Testis (tissue), 2 donors: ENCODE measurements at regions not wholly inside any gene's neighbourhood (a gene's known extent, or its start where the extent isn't known, plus 50 kb on each side); places are given as distances from the start of the nearest gene placed in this dataset.

Source experiments
- DNase-seq: peaks from one replicate; pipeline ENCODE4 v3.0.0-alpha.2; 2019
- H3K27ac ChIP-seq, 2 donors: fragments of 200-600 bp; sonication (generic); one replicate each; pipeline ENCODE4 v1.5.1; 2019
- H3K27me3 ChIP-seq: fragments of 200-600 bp; sonication (generic); one replicate; pipeline ENCODE4 v1.5.1; 2019
- H3K36me3 ChIP-seq: fragments of 200-600 bp; sonication (generic); one replicate; pipeline ENCODE4 v1.5.1; 2017; ENCODE audit warnings: low read depth; ENCODE audit errors: missing control alignments
- H3K4me1 ChIP-seq: fragments of 200-600 bp; sonication (generic); one replicate; pipeline ENCODE4 v1.5.1; 2019
- H3K4me3 ChIP-seq, 2 donors: fragments of 200-600 bp; sonication (generic); one replicate each; pipeline ENCODE4 v1.5.1; 2017 to 2019
- H3K9me3 ChIP-seq: fragments of 200-600 bp; sonication (generic); one replicate; pipeline ENCODE4 v1.5.1; 2017
- POLR2A ChIP-seq: fragments of 450-650 bp; IDR thresholded peaks from one replicate; pipeline ENCODE4 v1.6.1; 2017; ENCODE audit warnings: antibody characterized with exemption, mild to moderate bottlenecking, moderate library complexity
- WGBS, 2 donors: methylation state at CpG; one replicate each; pipeline ENCODE4 v1.1.5; 2018; 5-methylcytosine and 5-hydroxymethylcytosine counted together
- intact Hi-C: fragments of 100-400 bp; cut with DNase I; formaldehyde crosslinking; loops from one replicate; pipeline ENCODE4 v1.15.1; 2023; ENCODE audit warnings: low total_unique reads
- TF ChIP-seq, protein P1 (sequence below), 3 experiments: fragments of 450-650 bp in 2 of 3; fragments of 200-600 bp in 1 of 3; sonication (generic) in 1 of 3; IDR thresholded peaks; one replicate each; pipeline ENCODE4 v1.5.1; 2016 to 2019; ENCODE audit warnings: antibody characterized with exemption in 3 of 3, mild to moderate bottlenecking in 2 of 3, moderate library complexity in 1 of 3

DNA sequence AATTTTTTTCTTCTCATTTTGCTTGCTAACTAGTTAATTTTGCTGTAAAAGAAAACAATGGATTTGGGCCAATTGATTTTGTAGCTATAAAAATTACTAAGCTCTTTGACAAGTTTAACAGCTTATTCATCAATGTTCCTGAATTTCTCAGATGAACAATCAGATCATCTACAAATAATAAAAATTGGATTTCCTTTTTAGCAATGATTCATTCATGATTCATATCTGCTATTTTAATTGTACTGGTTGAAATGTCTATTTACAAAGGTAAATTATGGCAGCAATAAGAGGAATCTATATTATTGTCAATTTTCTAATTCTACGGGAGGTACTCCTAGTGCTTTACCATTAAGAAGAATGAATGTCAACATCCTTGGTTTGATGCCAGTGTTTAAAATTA is 178.8 kb upstream of the BTBD3 start:
- Histone ChIP-seq H3K27me3 (no peaks in the 10 kb centered on the region), H3K4me3 (no peak overlapping the region), H3K4me1 (no peaks in the 10 kb centered on the region), H3K36me3 (no peaks in the 10 kb centered on the region), H3K9me3 (no peaks in the 10 kb centered on the region), H3K27ac (no peak overlapping the region)
- no peak for DNase-seq
- WGBS, 2 donors, result 86 to 89% methylated on average over 1 of the region's 1 CpG
- intact Hi-C loops, result no loop called here
- TF ChIP-seq, protein P1, sequence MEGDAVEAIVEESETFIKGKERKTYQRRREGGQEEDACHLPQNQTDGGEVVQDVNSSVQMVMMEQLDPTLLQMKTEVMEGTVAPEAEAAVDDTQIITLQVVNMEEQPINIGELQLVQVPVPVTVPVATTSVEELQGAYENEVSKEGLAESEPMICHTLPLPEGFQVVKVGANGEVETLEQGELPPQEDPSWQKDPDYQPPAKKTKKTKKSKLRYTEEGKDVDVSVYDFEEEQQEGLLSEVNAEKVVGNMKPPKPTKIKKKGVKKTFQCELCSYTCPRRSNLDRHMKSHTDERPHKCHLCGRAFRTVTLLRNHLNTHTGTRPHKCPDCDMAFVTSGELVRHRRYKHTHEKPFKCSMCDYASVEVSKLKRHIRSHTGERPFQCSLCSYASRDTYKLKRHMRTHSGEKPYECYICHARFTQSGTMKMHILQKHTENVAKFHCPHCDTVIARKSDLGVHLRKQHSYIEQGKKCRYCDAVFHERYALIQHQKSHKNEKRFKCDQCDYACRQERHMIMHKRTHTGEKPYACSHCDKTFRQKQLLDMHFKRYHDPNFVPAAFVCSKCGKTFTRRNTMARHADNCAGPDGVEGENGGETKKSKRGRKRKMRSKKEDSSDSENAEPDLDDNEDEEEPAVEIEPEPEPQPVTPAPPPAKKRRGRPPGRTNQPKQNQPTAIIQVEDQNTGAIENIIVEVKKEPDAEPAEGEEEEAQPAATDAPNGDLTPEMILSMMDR (IDR thresholded peaks at IDR 0.05), result no peak
- no peak for TF ChIP-seq POLR2A

DNA sequence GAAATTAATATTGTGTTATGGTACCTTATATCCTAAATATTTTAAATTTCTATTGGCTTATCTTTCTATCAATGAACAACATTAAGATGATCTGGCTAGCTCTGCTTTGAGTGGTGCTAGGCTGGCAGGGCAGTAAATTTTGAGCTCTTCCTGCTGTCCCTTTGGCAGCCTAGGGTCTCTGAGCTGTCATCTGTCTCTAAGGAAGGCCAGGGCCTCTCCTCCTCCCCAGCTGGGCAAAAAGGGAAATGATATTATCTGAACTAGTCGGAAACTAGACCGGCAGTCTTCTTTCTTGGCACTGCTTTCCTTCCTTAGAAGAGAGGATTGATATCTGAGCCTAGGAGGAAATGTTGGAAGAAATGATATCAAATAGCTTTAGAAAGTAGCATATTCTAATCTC is 176.7 kb upstream of the BTBD3 start:
- no peaks in the 10 kb centered on the region for H3K4me1 ChIP-seq
- no peak overlapping the region for H3K4me3 ChIP-seq
- no peak overlapping the region for H3K27ac ChIP-seq
- intact Hi-C loops, result no loop called here
- TF ChIP-seq, protein P1 (IDR thresholded peaks at IDR 0.05), result no peak
- no peak for TF ChIP-seq POLR2A
- no peaks in the 10 kb centered on the region for H3K27me3 ChIP-seq
- H3K36me3 ChIP-seq, result no peaks in the 10 kb centered on the region
- 51 to 55% methylated on average over 2 of the region's 2 CpGs for WGBS, 2 donors
- no peaks in the 10 kb centered on the region for H3K9me3 ChIP-seq
- DNase-seq, result no peak

DNA sequence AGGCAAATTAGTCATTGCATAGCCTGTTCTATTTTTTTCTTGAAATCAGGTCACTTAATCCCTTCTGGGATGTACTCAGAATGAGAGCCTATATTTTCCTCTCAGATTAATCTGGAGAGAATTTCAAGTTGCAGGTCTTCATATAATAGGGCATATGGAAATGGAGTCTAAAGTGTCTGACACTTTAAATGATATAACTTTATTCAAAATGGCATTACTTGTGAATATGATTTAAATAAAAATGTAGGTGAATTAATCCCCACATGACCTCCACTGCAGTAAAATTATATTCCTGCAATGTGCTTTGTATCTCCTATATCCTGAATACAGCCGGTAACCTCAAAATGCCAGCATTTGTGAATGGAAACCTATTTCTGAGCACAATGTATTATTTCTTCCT is 172.5 kb upstream of the BTBD3 start:
- H3K27me3 ChIP-seq, result no peaks in the 10 kb centered on the region
- no peak overlapping the region for H3K4me3 ChIP-seq
- 93 to 100% methylated on average over 1 of the region's 1 CpG for WGBS, 2 donors
- TF ChIP-seq, protein P1 (IDR thresholded peaks at IDR 0.05), result no peak
- TF ChIP-seq POLR2A, result no peak
- no peaks in the 10 kb centered on the region for H3K36me3 ChIP-seq
- no peaks in the 10 kb centered on the region for H3K9me3 ChIP-seq
- DNase-seq, result no peak
- intact Hi-C loops, result no loop called here
- H3K27ac ChIP-seq, result no peak overlapping the region
- no peaks in the 10 kb centered on the region for H3K4me1 ChIP-seq

DNA sequence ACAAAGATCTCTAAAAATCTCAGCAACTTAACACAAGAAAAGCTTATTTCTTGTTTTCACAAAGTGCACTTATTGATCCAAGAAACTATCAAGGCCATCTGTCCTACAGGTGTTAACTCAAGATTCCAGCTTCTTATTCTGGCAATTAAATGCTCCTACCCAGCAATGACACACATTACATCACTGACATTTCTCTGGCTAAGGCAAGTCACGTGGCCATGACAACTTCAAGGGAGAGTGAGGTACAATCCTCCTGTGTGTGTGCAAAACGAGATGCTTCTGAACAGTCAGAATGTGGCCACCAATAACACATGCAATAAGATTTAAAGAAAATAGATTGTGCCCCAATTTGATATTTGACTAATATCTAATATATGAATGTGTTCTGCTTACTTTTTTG is 169.3 kb upstream of the BTBD3 start:
- DNase-seq, result no peak
- intact Hi-C loops, result no loop called here

DNA sequence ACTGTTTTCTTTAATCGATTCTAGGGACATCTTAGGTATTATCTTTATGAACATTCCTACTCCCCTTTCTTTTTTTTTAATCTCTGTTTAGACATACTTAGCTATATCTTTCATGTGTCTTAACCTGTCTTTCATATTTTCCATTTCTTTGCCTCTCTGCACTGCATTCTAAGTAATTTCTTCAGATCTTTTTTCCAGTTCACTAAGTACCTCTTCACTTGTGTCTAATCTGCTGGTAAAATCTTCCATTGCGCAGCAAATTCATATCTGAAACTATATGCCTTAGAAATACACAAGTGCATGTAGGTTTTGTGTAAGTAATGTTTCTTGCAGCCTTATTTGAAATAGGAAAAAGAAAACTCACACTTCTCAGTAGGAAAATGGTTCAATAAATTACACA is 165.4 kb upstream of the BTBD3 start:
- intact Hi-C loops, result no loop called here
- H3K36me3 ChIP-seq, result no peaks in the 10 kb centered on the region
- TF ChIP-seq, protein P1 (IDR thresholded peaks at IDR 0.05), result no peak
- no peak for TF ChIP-seq POLR2A

More for the DNA sequence above, 169.3 kb upstream of the BTBD3 start:
- H3K4me1 ChIP-seq, result no peaks in the 10 kb centered on the region
- no peak overlapping the region for H3K27ac ChIP-seq
- H3K36me3 ChIP-seq, result no peaks in the 10 kb centered on the region
- H3K4me3 ChIP-seq, result no peak overlapping the region
- TF ChIP-seq, protein P1 (IDR thresholded peaks at IDR 0.05), result no peak
- no peak for TF ChIP-seq POLR2A
- no peaks in the 10 kb centered on the region for H3K27me3 ChIP-seq
- whole genome bisulfite sequencing, 2 donors, result 55 to 72% methylated on average over 2 of the region's 2 CpGs
- H3K9me3 ChIP-seq, result no peaks in the 10 kb centered on the region

More for the DNA sequence above, 165.4 kb upstream of the BTBD3 start:
- no peak overlapping the region for H3K4me3 ChIP-seq
- no peak for DNase-seq
- H3K9me3 ChIP-seq, result no peaks in the 10 kb centered on the region
- WGBS, 2 donors, result 93 to 95% methylated on average over 2 of the region's 2 CpGs
- H3K27me3 ChIP-seq, result no peaks in the 10 kb centered on the region
- H3K27ac ChIP-seq, result no peak overlapping the region
- H3K4me1 ChIP-seq, result no peaks in the 10 kb centered on the region
